Breast epithelium (tissue), 4 donors: ENCODE measurements at regions not wholly inside any gene's neighbourhood (a gene's known extent, or its start where the extent isn't known, plus 50 kb on each side); places are given as distances from the start of the nearest gene placed in this dataset.

Experiments
- DNase-seq, 2 donors: peaks; one replicate each; pipeline ENCODE4 v3.0.0-alpha.2; 2019; ENCODE audit warnings: low spot score in 2 of 2
- H3K27ac ChIP-seq, 2 donors: fragments of 200-600 bp; sonication (generic) in 1 of 2; one replicate each; pipeline ENCODE4 v1.5.1; 2016 to 2019; ENCODE audit warnings: mild to moderate bottlenecking in 1 of 2
- H3K27me3 ChIP-seq, 2 donors: fragments of 200-600 bp; sonication (generic) in 1 of 2; one replicate each; pipeline versions ENCODE4 v1.5.1 to v1.6.0; 2017 to 2019; ENCODE audit warnings: control low read depth in 1 of 2, mild to moderate bottlenecking in 1 of 2
- H3K36me3 ChIP-seq: fragments of 200-600 bp; one replicate; pipeline ENCODE4 v1.5.1; 2019
- H3K4me1 ChIP-seq, 2 donors: fragments of 200-600 bp; sonication (generic); one replicate each; pipeline ENCODE4 v1.5.1; 2016 to 2019; ENCODE audit warnings: control low read depth in 1 of 2
- H3K4me3 ChIP-seq, 3 donors: fragments of 200-600 bp; sonication (generic); 1 replicate in 2 of 3; 2 replicates in 1 of 3; pipeline ENCODE4 v1.5.1; 2016 to 2019; ENCODE audit warnings: mild to moderate bottlenecking in 3 of 3, moderate library complexity in 2 of 3
- H3K9me3 ChIP-seq, 2 donors: fragments of 200-600 bp; sonication (generic) in 1 of 2; one replicate each; pipeline ENCODE4 v1.5.1; 2016 to 2019; ENCODE audit warnings: control low read depth in 1 of 2
- CTCF ChIP-seq, 3 donors: fragments of 450-650 bp; IDR thresholded peaks; one replicate each; pipeline ENCODE4 v1.5.1; 2016 to 2017; ENCODE audit warnings: antibody characterized with exemption in 3 of 3, mild to moderate bottlenecking in 3 of 3, moderate library complexity in 3 of 3
- POLR2A ChIP-seq: fragments of 450-650 bp; IDR thresholded peaks from one replicate; pipeline ENCODE4 v1.6.1; 2016; ENCODE audit warnings: antibody characterized with exemption, mild to moderate bottlenecking, moderate library complexity
- POLR2AphosphoS5 ChIP-seq, 3 donors: sonication (generic); formaldehyde crosslinking; IDR thresholded peaks; one replicate each; pipeline ENCODE4 v1.6.1; 2017; ENCODE audit warnings: antibody characterized with exemption in 3 of 3
- intact Hi-C: fragments of 100-400 bp; cut with DNase I; formaldehyde crosslinking; loops from one replicate; pipeline ENCODE4 v1.15.1; 2023; ENCODE audit warnings: low total_unique reads

- H3K27ac ChIP-seq, result no peak overlapping the region
- no peaks in the 10 kb centered on the region for H3K4me1 ChIP-seq
- H3K4me3 ChIP-seq, result no peak overlapping the region
- no peak for DNase-seq
- no peak for TF ChIP-seq POLR2A
- TF ChIP-seq CTCF (IDR thresholded peaks at IDR 0.05), result no peak
- no peak for TF ChIP-seq POLR2AphosphoS5 (IDR thresholded peaks at IDR 0.05)
- no peaks in the 10 kb centered on the region for H3K9me3 ChIP-seq
- H3K27me3 ChIP-seq, result no peaks in the 10 kb centered on the region
- intact Hi-C loops, result no loop called here
- no peaks in the 10 kb centered on the region for H3K36me3 ChIP-seq
Measured at GRCh38 chr2:12340164-12340563, 376.6 kb upstream of the TRIB2 start.

GRCh38 chr2:12341215-12341614, 375.5 kb upstream of the TRIB2 start:
- no peak overlapping the region for H3K4me3 ChIP-seq
- TF ChIP-seq POLR2AphosphoS5 (IDR thresholded peaks at IDR 0.05), result no peak
- TF ChIP-seq CTCF (IDR thresholded peaks at IDR 0.05), result no peak
- TF ChIP-seq POLR2A, result no peak
- no peaks in the 10 kb centered on the region for H3K27me3 ChIP-seq
- no peaks in the 10 kb centered on the region for H3K36me3 ChIP-seq
- intact Hi-C loops, result no loop called here
- no peak for DNase-seq
- no peaks in the 10 kb centered on the region for H3K4me1 ChIP-seq
- no peaks in the 10 kb centered on the region for H3K9me3 ChIP-seq
- no peak overlapping the region for H3K27ac ChIP-seq

- no peaks in the 10 kb centered on the region for H3K9me3 ChIP-seq
- no peak for DNase-seq
- H3K4me3 ChIP-seq, result no peak overlapping the region
- H3K4me1 ChIP-seq, result no peaks in the 10 kb centered on the region
- TF ChIP-seq POLR2A, result no peak
- no peak for TF ChIP-seq POLR2AphosphoS5 (IDR thresholded peaks at IDR 0.05)
- no peak for TF ChIP-seq CTCF (IDR thresholded peaks at IDR 0.05)
- H3K36me3 ChIP-seq, result no peaks in the 10 kb centered on the region
- intact Hi-C loops, result no loop called here
- H3K27me3 ChIP-seq, result no peaks in the 10 kb centered on the region
- no peak overlapping the region for H3K27ac ChIP-seq
Measured at GRCh38 chr2:12341920-12342319, 374.8 kb upstream of the TRIB2 start.

DNA sequence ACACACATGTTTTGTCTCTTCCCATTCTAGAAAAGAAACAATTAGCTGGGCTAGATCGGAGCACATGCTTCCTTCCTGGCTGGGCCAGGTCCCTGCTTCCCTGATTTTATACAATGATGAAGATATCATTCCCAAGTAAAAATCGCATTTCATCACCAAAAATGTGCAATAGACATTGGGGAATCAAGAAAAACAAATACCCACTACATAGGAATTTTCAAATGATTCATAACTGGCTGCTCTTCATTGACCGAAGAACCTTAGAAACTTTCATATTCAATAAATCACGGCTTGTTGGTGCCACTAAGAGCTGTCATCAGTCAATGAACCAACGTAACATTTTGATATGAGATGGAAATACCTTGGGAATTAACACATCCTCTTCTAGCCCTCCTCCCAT, 373.6 kb upstream of the TRIB2 start:
- H3K36me3 ChIP-seq, result no peaks in the 10 kb centered on the region
- TF ChIP-seq POLR2AphosphoS5 (IDR thresholded peaks at IDR 0.05), result no peak
- no peak for TF ChIP-seq CTCF (IDR thresholded peaks at IDR 0.05)
- TF ChIP-seq POLR2A, result no peak
- no peak for DNase-seq

GRCh38 chr2:12347066-12347493, 369.7 kb upstream of the TRIB2 start:
- H3K27me3 ChIP-seq, result no peaks in the 10 kb centered on the region
- H3K27ac ChIP-seq, result no peak overlapping the region
- no peaks in the 10 kb centered on the region for H3K4me1 ChIP-seq
- TF ChIP-seq POLR2AphosphoS5 (IDR thresholded peaks at IDR 0.05) (no peak), CTCF (IDR thresholded peaks at IDR 0.05) (no peak), POLR2A (no peak)
- no peaks in the 10 kb centered on the region for H3K9me3 ChIP-seq
- no peaks in the 10 kb centered on the region for H3K36me3 ChIP-seq
- H3K4me3 ChIP-seq, result no peak overlapping the region
- intact Hi-C loops, result no loop called here
- no peak for DNase-seq

More for the DNA sequence above, 373.6 kb upstream of the TRIB2 start:
- intact Hi-C loops, result no loop called here
- Histone ChIP-seq H3K27ac (no peak overlapping the region), H3K4me1 (no peaks in the 10 kb centered on the region), H3K4me3 (no peak overlapping the region), H3K27me3 (no peaks in the 10 kb centered on the region), H3K9me3 (no peaks in the 10 kb centered on the region)
